22Rv1 (cell line): ENCODE measurements at regions not wholly inside any gene's neighbourhood (a gene's known extent, or its start where the extent isn't known, plus 50 kb on each side); places are given as distances from the start of the nearest gene placed in this dataset.

Experiments used
- CTCF ChIP-seq: fragments of 450-650 bp; IDR thresholded peaks from 2 replicates; pipeline ENCODE4 v1.5.1; 2017; ENCODE audit warnings: mild to moderate bottlenecking
- ZFX ChIP-seq: fragments of 450-650 bp; IDR thresholded peaks from 2 replicates; pipeline ENCODE4 v1.6.1; 2017; ENCODE audit warnings: antibody characterized with exemption, borderline replicate concordance

- TF ChIP-seq ZFX (no peak), CTCF (no peak)
Observed at GRCh38 chr5:160492565-160492964, 70.9 kb downstream of the PTTG1 start.
